ENCODE measurements at regions not wholly inside any gene's neighbourhood (a gene's known extent, or its start where the extent isn't known, plus 50 kb on each side); places are given as distances from the start of the nearest gene placed in this dataset.

GRCh38 chr3:166171695-166172094, 334.5 kb upstream of the BCHE start:
- Histone ChIP-seq H3K9me3 (ENCODE audit: control insufficient read depth, insufficient read depth, low read length) (no peaks in the 10 kb centered on the region), H3K27me3 (ENCODE audit: control insufficient read depth, insufficient read depth, low read length) (no peaks in the 10 kb centered on the region), H3K4me3 (ENCODE audit: low read depth, low read length) (no peak overlapping the region), H3K27ac (ENCODE audit: low read depth, low read length) (no peak overlapping the region)
- POLR2A ChIA-PET, result no interaction called here
- DNase-seq (ENCODE audit: low read depth, low spot score), result no peak
- TF ChIP-seq CTCF (IDR thresholded peaks at IDR 0.05; ENCODE audit: low read depth, low read length), result no peak
- CTCF ChIA-PET, result no interaction called here

GRCh38 chr3:166169681-166170080, 332.5 kb upstream of the BCHE start:
- no peaks in the 10 kb centered on the region for H3K27me3 ChIP-seq (ENCODE audit: control insufficient read depth, insufficient read depth, low read length)
- DNase-seq (ENCODE audit: low read depth, low spot score), result no peak
- H3K9me3 ChIP-seq (ENCODE audit: control insufficient read depth, insufficient read depth, low read length), result no peaks in the 10 kb centered on the region
- no peak overlapping the region for H3K4me3 ChIP-seq (ENCODE audit: low read depth, low read length)
- no peak overlapping the region for H3K27ac ChIP-seq (ENCODE audit: low read depth, low read length)
- no peak for TF ChIP-seq CTCF (IDR thresholded peaks at IDR 0.05; ENCODE audit: low read depth, low read length)
- POLR2A ChIA-PET, result no interaction called here
- CTCF ChIA-PET, result no interaction called here

DNA sequence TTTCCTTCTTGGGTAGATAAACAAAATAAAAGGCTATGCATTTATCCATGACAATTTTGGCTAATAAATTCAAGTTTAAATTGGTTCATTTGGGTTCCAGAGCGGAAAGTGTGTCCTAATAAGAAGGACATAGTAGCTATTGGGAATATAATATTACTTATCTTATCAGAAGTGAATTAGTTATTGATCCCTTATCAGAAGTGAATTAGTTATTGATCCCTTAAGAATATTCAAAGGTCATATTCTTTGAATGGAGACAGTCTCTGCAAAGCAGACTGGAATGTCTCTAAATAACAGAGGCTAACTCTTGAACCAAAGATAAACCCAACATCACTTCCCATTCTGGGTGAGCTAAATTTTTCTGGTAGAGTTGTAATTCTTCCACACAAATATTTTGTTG, 290.7 kb upstream of the BCHE start:
- DNase-seq (ENCODE audit: low read depth, low spot score), result no peak
- Histone ChIP-seq H3K27ac (ENCODE audit: low read depth, low read length) (no peak overlapping the region), H3K27me3 (ENCODE audit: control insufficient read depth, insufficient read depth, low read length) (no peaks in the 10 kb centered on the region), H3K4me3 (ENCODE audit: low read depth, low read length) (no peak overlapping the region), H3K9me3 (ENCODE audit: control insufficient read depth, insufficient read depth, low read length) (no peaks in the 10 kb centered on the region)
- no peak for TF ChIP-seq CTCF (IDR thresholded peaks at IDR 0.05; ENCODE audit: low read depth, low read length)
- ChIA-PET POLR2A (no interaction called here), CTCF (no interaction called here)

- no peak for TF ChIP-seq CTCF (IDR thresholded peaks at IDR 0.05; ENCODE audit: low read depth, low read length)
- H3K4me3 ChIP-seq (ENCODE audit: low read depth, low read length), result no peak overlapping the region
- no peak for DNase-seq (ENCODE audit: low read depth, low spot score)
- H3K27me3 ChIP-seq (ENCODE audit: control insufficient read depth, insufficient read depth, low read length), result no peaks in the 10 kb centered on the region
- no peaks in the 10 kb centered on the region for H3K9me3 ChIP-seq (ENCODE audit: control insufficient read depth, insufficient read depth, low read length)
- ChIA-PET CTCF (interaction anchor here (0.6 kb wide), 1 partner anchor 197 kb away, joined by 4 read pairs; no protein-coding TSS in a partner anchor), POLR2A (no interaction called here)
- no peak overlapping the region for H3K27ac ChIP-seq (ENCODE audit: low read depth, low read length)
Observed at GRCh38 chr3:166125179-166125578, 288.0 kb upstream of the BCHE start.

- Histone ChIP-seq H3K4me3 (ENCODE audit: low read depth, low read length) (no peak overlapping the region), H3K27ac (ENCODE audit: low read depth, low read length) (no peak overlapping the region), H3K9me3 (ENCODE audit: control insufficient read depth, insufficient read depth, low read length) (no peaks in the 10 kb centered on the region), H3K27me3 (ENCODE audit: control insufficient read depth, insufficient read depth, low read length) (no peaks in the 10 kb centered on the region)
- no peak for DNase-seq (ENCODE audit: low read depth, low spot score)
- TF ChIP-seq CTCF (IDR thresholded peaks at IDR 0.05; ENCODE audit: low read depth, low read length), result no peak
- ChIA-PET CTCF (no interaction called here), POLR2A (no interaction called here)
Observed at GRCh38 chr3:166123576-166123975, 286.4 kb upstream of the BCHE start.

All from AG04450 (cell line).